Stimulated activated CD4-positive, alpha-beta T cell treated with anti-CD3 and anti-CD28 coated beads, TNF-alpha, amount 100 ng/mL, for 48 hours (primary cell): ENCODE measurements at regions not wholly inside any gene's neighbourhood (a gene's known extent, or its start where the extent isn't known, plus 50 kb on each side); places are given as distances from the start of the nearest gene placed in this dataset.

Experiments used
- DNase-seq, 3 donors: peaks; one replicate each; pipeline ENCODE4 v3.0.0-alpha.2; 2020; ENCODE audit warnings: low read depth in 3 of 3

DNA sequence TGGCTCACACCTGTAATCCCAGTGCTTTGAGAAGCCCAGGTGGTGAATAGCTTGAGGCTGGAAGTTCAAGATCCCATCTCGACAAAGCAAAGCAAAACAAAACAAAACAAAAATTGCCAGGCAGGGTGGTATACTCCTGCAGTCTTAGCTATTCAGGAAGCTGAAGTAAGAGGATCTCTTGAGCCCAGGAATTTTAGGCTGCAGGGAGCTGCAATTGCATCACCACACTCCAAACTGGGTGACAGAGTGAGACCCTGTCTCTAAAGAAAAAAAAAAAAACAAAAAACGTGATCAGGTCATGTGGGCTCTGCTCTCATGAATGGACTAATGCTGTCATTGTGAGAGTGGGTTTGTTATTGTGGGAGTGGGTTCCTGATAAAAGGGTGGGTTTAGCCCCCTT lies 409.1 kb downstream of the NPIPA7 start:
- DNase-seq = no peak

DNA sequence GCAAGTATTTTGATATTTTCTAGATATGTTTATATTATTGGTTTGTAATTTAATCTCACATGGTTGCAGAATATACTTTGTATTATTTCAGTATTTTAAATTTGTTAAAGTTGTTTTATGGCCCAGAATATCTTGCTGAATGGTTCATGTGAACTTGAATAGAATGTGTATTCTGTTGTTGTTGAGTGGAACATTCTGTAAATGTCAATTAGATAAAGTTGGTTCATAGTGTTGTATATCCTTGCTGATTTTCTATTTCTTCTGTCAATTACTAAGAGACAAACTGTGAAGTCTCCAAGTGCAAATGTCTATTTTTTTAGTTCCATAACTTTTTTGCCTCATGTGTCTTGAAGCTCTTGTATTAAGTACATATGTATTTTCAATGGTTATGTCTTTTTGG lies 411.7 kb downstream of the NPIPA7 start:
- no peak for DNase-seq

DNA sequence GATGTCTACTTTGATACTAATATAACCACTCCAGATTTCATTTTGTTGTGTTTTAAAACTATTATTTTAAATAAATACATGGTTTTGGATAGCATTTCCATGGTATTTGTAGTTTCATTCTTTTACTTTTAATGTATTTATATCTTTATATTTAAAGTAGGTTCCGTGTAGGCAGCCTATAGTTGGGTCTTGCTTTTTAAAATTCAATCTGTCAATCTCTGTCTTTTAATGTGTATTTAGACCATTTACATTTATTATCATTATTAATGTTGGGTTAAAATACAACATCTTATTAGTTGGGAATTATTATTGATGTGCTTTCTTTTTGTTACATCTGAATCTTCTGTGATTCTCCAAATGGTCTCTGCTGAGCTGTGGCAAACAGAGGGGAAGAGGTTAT lies 412.1 kb downstream of the NPIPA7 start:
- DNase-seq = no peak

DNA sequence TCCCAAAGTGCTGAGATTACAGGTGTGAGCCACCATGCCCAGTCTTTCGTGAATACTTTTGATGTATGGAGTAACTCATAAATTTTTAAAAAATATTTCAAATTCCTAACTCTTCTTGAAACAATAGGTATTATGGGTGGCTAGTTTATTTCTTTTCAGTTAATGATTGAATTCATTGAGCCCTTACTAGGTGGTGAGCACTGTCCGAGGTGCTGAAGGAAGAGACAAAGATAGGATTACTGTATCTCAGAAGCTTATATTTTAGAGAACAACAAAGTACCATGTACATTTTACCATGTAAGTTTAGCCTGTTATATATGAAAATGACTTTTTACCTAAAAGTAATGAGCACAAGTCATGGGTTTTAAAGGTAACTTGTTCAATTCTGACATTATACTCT lies 418.3 kb downstream of the NPIPA7 start:
- DNase-seq = no peak

- DNase-seq = no peak
These were observed 419.6 kb downstream of the NPIPA7 start for GRCh38 chr16:16798504-16798903.

GRCh38 chr16:16805809-16806208 lies 426.9 kb downstream of the NPIPA7 start:
- DNase-seq = no peak

DNA sequence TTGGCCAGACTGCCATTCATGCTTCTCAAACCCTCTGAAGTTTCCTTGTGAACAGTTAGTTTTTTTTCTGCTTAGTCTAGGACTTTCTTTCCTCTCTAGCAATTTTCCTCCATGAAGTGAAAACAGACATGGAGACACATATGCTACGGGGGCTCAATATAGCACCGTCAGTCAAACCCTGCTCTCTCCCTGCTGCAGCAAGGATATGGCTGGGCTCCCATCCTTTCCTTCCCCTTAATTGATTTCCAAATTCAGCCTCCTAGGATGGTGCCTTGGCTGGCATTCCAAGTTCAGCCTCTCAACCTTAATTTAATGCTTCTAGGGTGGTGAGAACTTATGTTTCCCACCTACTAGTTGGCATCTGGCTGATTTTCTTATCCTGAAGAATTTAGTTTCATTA lies 436.7 kb downstream of the NPIPA7 start:
- no peak for DNase-seq

DNA sequence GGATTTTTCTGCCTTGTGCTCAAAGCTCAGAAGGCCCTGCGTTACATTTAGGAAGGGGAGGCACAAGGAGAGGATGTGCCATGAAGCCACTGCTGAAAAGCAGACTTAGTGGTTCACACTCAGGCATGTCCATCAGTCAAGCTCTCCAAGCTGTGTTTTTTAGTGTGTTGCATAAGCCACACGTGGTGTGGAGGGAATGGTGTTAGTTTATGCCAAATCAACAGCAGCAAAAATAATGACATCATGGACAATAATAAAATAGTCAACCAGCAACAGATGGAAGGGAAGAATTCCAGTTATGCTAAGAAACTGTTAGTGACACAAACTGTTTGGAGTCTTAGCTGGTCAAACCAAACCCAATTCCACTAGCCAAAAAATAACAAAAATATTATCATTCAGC lies 438.3 kb downstream of the NPIPA7 start:
- DNase-seq = no peak

- no peak for DNase-seq
These were observed 442.3 kb downstream of the NPIPA7 start for GRCh38 chr16:16821261-16821660.

- DNase-seq = no peak
These were observed 450.0 kb downstream of the NPIPA7 start for GRCh38 chr16:16828913-16829398.

GRCh38 chr16:16830401-16830800 lies 451.5 kb downstream of the NPIPA7 start:
- no peak for DNase-seq

- DNase-seq = no peak
These were observed 452.0 kb downstream of the NPIPA7 start for GRCh38 chr16:16830973-16831372.

DNA sequence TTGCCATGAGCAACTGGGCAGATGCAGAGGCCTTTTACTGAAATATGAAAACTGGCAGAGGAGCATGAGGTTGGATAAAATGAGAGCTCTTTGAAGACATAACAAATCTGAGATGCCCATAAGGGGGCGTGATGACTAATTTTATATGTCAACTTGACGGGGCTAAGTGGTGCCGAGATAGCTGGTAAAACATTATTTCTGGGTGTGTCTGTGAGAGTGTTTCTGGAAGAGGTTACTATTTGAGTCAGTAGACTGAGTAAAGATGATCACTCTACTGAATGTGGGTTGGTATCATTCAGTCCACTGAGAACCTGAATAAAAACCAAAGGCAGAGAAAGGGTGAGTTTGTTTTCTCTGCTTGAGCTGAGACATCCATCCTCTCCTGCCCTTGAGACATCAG lies 454.2 kb downstream of the NPIPA7 start:
- DNase-seq = no peak

- DNase-seq = no peak
These were observed 471.3 kb downstream of the NPIPA7 start for GRCh38 chr16:16850274-16850673.

DNA sequence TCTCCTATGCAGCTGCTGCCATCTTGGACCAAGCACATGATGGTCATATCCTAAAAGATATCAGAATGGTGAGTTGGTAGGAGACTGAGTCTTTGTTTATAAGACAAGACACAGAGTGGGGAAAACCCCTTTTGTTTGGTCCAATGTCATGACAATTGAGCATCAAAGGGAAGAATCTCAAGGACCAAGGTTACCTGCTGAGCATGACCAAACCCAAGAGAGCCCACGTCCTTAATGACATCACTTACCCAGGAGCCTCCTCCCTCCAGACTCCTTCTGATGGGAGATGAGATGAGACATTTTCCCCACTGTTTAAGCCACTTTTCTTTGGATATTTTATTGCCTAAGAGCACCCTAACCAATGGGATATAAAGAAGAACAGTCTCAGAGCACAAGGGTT lies 478.1 kb downstream of the NPIPA7 start:
- no peak for DNase-seq

- no peak for DNase-seq
These were observed 478.8 kb downstream of the NPIPA7 start for GRCh38 chr16:16857603-16858283.

DNA sequence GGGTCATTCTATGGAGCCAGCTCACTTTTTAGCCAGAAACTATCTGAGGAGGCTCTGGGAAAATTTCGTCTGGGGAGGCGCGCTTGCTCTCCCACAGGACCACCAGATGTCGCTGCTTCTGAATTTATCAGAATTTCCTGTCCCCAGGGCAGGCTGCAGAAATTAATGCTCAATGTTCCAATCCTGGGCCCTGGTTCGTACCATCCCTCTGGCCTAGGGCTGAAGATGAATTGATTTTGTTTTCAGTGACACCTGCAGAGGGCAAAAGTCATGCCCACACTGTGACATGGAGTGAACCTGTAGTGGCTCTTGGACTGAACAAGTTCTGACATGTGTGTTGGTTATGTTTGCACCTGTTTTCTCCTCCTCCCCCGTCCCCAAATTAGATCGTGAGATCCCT lies 482.6 kb downstream of the NPIPA7 start:
- peak; percentile 13 to 36 (median 23) for DNase-seq

DNA sequence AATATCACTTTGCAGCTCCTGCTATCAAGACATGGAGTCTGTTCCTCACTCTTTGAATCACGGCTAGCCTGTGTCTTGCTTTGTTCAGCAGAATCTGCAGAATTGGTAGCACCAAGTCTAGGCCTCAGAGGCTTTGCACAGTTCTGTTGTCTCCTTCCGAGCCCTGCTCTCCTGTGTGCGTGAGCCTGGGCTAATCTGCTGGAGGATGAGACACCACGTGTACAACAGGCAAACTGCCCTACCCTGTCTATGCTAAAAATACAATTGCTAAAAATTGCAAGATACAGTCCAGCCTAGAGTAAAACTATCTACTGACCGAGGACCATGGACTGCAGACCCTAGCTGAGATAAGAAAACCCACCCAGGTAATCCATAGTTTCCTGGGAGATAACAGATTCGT lies 484.7 kb downstream of the NPIPA7 start:
- DNase-seq = no peak

DNA sequence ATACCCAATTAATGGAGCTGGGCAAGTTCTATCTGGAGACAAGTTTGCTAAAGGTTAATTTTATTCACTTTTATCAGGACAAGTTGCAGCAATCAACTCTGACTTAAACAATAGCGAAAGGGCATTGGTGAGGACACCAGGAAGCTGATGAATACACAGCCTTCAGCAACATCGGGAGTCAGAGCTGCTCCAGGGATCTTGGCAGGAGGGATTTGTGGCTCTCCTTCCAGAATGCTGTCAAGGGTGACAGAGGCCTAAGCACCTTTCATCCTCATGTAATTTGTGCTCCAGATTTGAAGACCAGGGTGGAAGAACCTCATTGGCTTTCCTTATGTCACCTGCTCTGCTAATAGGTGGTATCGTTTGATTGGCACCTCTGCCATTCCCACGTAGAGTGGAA lies 485.6 kb downstream of the NPIPA7 start:
- DNase-seq = no peak

DNA sequence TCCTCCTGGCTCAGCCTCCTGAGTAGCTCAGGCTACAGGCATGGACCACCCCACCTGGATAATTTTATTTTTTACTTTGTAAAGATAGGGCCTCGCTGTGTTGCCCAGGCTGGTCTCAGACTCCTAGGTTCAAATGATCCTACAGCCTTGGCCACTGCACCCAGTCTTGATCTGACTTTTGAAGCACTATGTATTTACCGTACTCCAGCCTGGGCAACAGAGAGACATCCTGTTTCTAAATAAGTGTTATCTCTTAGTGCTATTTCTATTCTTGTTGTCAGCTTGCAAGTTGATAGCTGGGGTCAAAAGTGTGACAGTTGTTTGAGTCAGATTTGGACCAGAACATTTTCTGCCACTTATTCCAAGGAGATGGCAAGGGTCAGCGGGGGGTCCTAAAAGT lies 486.4 kb downstream of the NPIPA7 start:
- DNase-seq = no peak

- DNase-seq = no peak
These were observed 489.0 kb downstream of the NPIPA7 start for GRCh38 chr16:16867973-16868372.

DNA sequence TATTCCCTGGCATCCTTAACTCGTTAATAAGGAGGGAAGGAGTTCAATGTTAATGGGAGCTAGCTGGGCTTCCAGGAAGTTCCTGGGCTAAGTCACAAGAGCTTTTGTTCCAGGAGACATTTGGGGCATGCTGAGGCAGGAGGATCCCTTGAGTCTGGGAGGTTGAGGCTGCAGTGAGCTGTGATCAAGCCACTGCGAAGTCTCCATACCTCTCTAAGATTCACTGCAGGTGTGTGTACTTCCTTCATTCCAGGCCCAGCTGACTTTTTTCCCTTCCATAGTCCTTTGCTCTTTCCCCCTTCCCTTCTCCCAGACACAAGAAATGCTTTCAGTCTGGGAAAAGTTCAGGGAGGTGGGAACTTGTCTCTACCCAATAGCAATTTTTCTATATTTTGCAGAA lies 489.8 kb downstream of the NPIPA7 start:
- no peak for DNase-seq

GRCh38 chr16:16869746-16870145 lies 490.8 kb downstream of the NPIPA7 start:
- no peak for DNase-seq

GRCh38 chr16:16871196-16871595 lies 492.3 kb downstream of the NPIPA7 start:
- no peak for DNase-seq
